Rectal smooth muscle tissue (tissue), 1 donor: ENCODE measurements at regions not wholly inside any gene's neighbourhood (a gene's known extent, or its start where the extent isn't known, plus 50 kb on each side); places are given as distances from the start of the nearest gene placed in this dataset.

Source experiments
- H3K27ac ChIP-seq: one replicate; pipeline ENCODE4 v1.7.0; 2013; ENCODE audit warnings: low read depth, low read length, inconsistent platforms
- H3K27me3 ChIP-seq: one replicate; pipeline ENCODE4 v1.7.0; 2013; ENCODE audit warnings: low read length; ENCODE audit not compliant: control insufficient read depth, insufficient read depth
- H3K36me3 ChIP-seq: one replicate; pipeline ENCODE4 v1.7.0; 2013; ENCODE audit warnings: low read length; ENCODE audit not compliant: control insufficient read depth, insufficient read depth
- H3K4me1 ChIP-seq: one replicate; pipeline ENCODE4 v1.7.0; 2013; ENCODE audit warnings: low read length; ENCODE audit not compliant: control insufficient read depth, insufficient read depth
- H3K4me3 ChIP-seq: one replicate; pipeline ENCODE4 v1.7.0; 2013; ENCODE audit warnings: low read length
- H3K9ac ChIP-seq: one replicate; pipeline ENCODE4 v1.7.0; 2013; ENCODE audit warnings: low read length

DNA sequence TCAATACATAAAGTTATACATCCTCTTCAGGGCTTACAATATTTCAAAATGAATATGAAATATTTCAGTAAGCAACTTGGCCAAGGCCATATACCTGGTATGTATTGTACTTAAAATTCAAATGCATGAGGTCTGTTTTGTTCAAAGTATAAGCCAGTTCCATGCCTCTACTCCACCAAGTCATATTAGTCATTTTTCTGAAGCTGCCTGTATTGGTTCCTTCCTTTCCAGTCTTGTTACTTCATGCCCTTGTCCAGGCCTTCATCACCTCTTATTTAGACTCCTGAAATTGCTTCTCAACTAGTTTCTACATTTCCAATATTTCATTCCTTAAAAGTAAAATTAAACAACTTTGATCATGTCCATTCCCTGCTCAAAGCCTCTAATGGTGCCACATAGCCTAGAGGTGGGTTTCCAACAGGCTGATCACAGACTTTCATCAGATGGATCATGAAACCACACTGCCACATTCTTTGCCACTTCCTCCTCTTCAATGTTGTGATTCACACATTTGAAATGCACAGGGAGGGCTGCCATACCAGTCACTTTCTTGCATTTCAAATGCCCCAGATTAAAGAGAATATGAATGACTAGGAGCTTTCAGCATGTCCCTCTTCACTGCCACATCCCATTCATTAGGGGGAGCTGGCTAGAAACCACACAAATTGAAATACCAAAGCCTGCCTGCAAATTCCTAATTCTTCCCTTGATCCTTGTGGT is 424.1 kb upstream of the DACH1 start:
- H3K36me3 ChIP-seq, result no peaks in the 10 kb centered on the region
- no peak overlapping the region for H3K9ac ChIP-seq
- no peaks in the 10 kb centered on the region for H3K27me3 ChIP-seq
- no peak overlapping the region for H3K27ac ChIP-seq
- no peak overlapping the region for H3K4me3 ChIP-seq
- H3K4me1 ChIP-seq, result no peaks in the 10 kb centered on the region

DNA sequence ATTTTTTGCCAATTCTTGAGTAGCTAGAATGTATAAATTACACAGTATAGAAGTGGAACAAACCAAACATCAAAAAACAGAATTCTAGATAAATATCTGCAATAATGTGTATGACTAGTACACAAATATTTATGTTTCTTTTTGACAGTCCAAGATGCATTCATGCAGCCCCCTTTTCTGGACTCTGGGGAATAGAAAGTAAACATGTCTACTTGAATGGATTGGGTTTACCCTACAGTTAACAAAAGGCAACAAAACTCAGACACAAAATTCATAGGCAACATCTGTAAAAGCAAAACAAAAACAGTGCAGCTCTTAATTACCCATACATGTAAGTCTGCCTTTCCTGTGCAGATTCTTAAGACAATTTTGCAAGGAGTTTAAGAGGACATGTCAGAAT is 419.4 kb upstream of the DACH1 start:
- Histone ChIP-seq H3K9ac (no peak overlapping the region), H3K27ac (no peak overlapping the region)

DNA sequence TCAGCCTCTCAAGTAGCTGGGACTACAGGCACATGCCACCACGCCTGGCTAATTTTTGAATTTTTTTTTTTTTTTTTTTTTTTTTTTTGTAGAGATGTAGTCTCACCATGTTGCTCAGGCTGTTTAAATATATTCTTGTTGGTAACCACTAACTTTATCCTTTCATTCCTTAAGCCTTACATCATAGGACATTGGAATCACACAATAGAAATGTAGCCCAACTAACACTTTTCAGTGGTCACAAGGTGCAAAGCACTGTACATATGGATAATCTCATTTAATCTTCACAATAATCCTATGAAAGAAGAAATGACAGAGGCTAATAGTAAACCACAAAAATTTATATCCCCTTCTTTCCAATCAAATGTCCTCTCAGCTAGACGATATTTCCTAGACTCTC is 417.8 kb upstream of the DACH1 start:
- Histone ChIP-seq H3K9ac (no peak overlapping the region), H3K27me3 (no peaks in the 10 kb centered on the region)

More for the DNA sequence above, 419.4 kb upstream of the DACH1 start:
- no peaks in the 10 kb centered on the region for H3K27me3 ChIP-seq
- no peaks in the 10 kb centered on the region for H3K4me1 ChIP-seq
- H3K4me3 ChIP-seq, result no peak overlapping the region
- no peaks in the 10 kb centered on the region for H3K36me3 ChIP-seq

DNA sequence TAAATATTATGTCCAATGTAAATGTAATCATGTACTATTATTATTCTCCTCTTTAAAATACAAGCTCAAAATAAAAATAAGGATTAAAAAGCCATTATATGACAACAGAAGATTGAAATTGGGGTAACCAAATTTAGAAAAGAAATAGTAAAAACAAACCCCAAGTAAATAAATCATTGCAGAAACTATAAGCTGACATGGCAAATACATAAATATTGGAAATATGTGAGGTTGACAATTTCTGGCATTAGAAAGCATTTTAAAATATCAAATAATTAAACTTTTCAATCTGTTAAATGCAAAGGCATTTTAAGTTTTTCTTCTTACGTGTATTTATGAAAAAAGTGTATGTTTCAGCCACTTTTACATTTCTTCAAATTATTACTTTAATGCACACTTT is 394.7 kb upstream of the DACH1 start:
- Histone ChIP-seq H3K4me1 (no peaks in the 10 kb centered on the region), H3K27me3 (no peaks in the 10 kb centered on the region), H3K4me3 (no peak overlapping the region), H3K27ac (no peak overlapping the region), H3K9ac (no peak overlapping the region), H3K36me3 (no peaks in the 10 kb centered on the region)

More for the DNA sequence above, 417.8 kb upstream of the DACH1 start:
- H3K4me1 ChIP-seq, result no peaks in the 10 kb centered on the region
- H3K36me3 ChIP-seq, result no peaks in the 10 kb centered on the region
- H3K27ac ChIP-seq, result no peak overlapping the region
- H3K4me3 ChIP-seq, result no peak overlapping the region

GRCh38 chr13:72259528-72259927 is 392.5 kb upstream of the DACH1 start:
- no peak overlapping the region for H3K4me3 ChIP-seq
- H3K27me3 ChIP-seq, result no peaks in the 10 kb centered on the region
- no peaks in the 10 kb centered on the region for H3K36me3 ChIP-seq
- no peak overlapping the region for H3K9ac ChIP-seq
- H3K4me1 ChIP-seq, result no peaks in the 10 kb centered on the region
- no peak overlapping the region for H3K27ac ChIP-seq

GRCh38 chr13:72258340-72258981 is 391.5 kb upstream of the DACH1 start:
- Histone ChIP-seq H3K27ac (no peak overlapping the region), H3K36me3 (no peaks in the 10 kb centered on the region), H3K9ac (no peak overlapping the region), H3K4me3 (no peak overlapping the region), H3K27me3 (no peaks in the 10 kb centered on the region), H3K4me1 (no peaks in the 10 kb centered on the region)

GRCh38 chr13:72255908-72256307 is 388.9 kb upstream of the DACH1 start:
- Histone ChIP-seq H3K27me3 (no peaks in the 10 kb centered on the region), H3K9ac (no peak overlapping the region), H3K4me3 (no peak overlapping the region), H3K4me1 (no peaks in the 10 kb centered on the region), H3K27ac (no peak overlapping the region), H3K36me3 (no peaks in the 10 kb centered on the region)

- Histone ChIP-seq H3K36me3 (no peaks in the 10 kb centered on the region), H3K4me3 (no peak overlapping the region), H3K4me1 (no peaks in the 10 kb centered on the region), H3K27me3 (no peaks in the 10 kb centered on the region), H3K9ac (no peak overlapping the region), H3K27ac (no peak overlapping the region)
Measured at GRCh38 chr13:72253754-72254153, 386.8 kb upstream of the DACH1 start.

- no peaks in the 10 kb centered on the region for H3K27me3 ChIP-seq
- no peak overlapping the region for H3K4me3 ChIP-seq
- no peak overlapping the region for H3K9ac ChIP-seq
- H3K4me1 ChIP-seq, result no peaks in the 10 kb centered on the region
- H3K27ac ChIP-seq, result no peak overlapping the region
- H3K36me3 ChIP-seq, result no peaks in the 10 kb centered on the region
Measured at GRCh38 chr13:72246396-72246795, 379.4 kb upstream of the DACH1 start.

DNA sequence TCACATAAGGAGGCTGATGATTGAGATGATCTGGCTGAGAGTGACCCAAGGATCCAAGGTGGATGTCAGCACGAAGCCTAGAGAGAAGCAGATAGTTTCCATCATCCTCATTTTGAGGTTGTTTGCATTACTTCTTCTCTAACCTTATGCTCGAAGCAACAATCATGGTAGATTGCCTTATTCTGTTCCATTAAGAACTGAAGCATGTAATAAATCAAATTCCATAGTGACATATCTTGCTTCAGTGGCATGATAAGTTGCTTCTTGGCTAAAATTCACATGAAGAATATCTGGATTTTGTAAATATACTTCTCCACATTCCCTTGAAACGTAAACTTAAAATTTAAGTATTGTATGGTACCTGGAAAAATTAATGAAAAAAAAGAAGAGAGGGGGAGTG is 377.8 kb upstream of the DACH1 start:
- Histone ChIP-seq H3K4me3 (no peak overlapping the region), H3K9ac (no peak overlapping the region), H3K27ac (no peak overlapping the region), H3K27me3 (no peaks in the 10 kb centered on the region), H3K36me3 (no peaks in the 10 kb centered on the region), H3K4me1 (no peaks in the 10 kb centered on the region)

DNA sequence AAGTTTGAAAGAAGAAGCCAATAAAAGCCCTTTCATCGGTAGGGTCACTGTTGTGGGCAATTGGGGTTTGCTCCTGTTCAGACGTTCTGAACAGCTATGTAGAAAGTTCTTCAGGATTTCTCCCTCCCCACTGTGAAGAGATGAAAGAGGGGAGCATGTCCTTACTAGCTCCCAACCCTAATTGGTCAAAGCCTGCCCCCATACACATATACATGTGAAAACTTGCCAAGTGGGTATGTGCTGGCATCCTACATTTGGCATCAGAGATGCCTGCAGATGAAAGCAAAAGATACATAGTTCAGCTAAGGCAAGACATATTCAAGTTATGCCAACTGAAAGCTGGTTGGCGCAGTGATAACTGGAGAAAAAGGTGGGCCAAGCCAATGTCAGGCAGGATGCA is 363.1 kb upstream of the DACH1 start:
- no peak overlapping the region for H3K4me3 ChIP-seq
- no peak overlapping the region for H3K27ac ChIP-seq
- H3K4me1 ChIP-seq, result no peaks in the 10 kb centered on the region
- no peaks in the 10 kb centered on the region for H3K27me3 ChIP-seq
- H3K9ac ChIP-seq, result no peak overlapping the region
- no peaks in the 10 kb centered on the region for H3K36me3 ChIP-seq

GRCh38 chr13:72229067-72229466 is 362.1 kb upstream of the DACH1 start:
- Histone ChIP-seq H3K27me3 (no peaks in the 10 kb centered on the region), H3K4me3 (no peak overlapping the region), H3K36me3 (no peaks in the 10 kb centered on the region), H3K4me1 (no peaks in the 10 kb centered on the region), H3K9ac (no peak overlapping the region), H3K27ac (no peak overlapping the region)
